Suprapubic skin (tissue), 4 donors: ENCODE measurements at regions not wholly inside any gene's neighbourhood (a gene's known extent, or its start where the extent isn't known, plus 50 kb on each side); places are given as distances from the start of the nearest gene placed in this dataset.

Experiments
- EP300 ChIP-seq: sonication (generic); formaldehyde crosslinking; IDR thresholded peaks from one replicate; pipeline ENCODE4 v1.6.1; 2017; ENCODE audit warnings: antibody characterized with exemption
- POLR2AphosphoS5 ChIP-seq, 3 donors: sonication (generic); formaldehyde crosslinking; IDR thresholded peaks; one replicate each; pipeline ENCODE4 v1.6.1; 2017; ENCODE audit warnings: antibody characterized with exemption in 3 of 3
- TF ChIP-seq, protein P1 (sequence below), 2 donors: fragments of 200-600 bp in 1 of 2; fragments of 450-650 bp in 1 of 2; sonication (generic) in 1 of 2; IDR thresholded peaks; one replicate each; pipeline ENCODE4 v1.5.1; 2016 to 2019; ENCODE audit warnings: antibody characterized with exemption in 2 of 2, mild to moderate bottlenecking in 1 of 2, moderate library complexity in 1 of 2

DNA sequence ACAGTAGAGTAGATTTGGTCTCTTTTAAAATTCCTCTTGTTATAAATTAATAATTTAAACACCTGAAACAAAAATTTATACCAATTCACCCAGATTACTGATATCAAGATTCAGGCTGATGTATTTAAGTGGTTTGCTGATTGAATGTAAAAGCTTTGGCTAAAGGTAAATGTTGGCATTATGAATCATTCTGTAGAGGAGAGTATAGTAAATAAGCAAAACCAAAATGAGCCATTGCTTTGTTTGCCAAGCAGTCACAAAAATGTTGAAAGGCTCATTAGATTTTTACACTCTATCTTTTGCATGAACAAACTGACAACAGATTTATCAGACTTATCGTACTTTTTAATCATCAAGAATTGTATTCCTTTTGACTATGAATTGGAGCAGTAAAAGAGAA, 332.6 kb downstream of the FAM170A start:
- TF ChIP-seq, protein P1, sequence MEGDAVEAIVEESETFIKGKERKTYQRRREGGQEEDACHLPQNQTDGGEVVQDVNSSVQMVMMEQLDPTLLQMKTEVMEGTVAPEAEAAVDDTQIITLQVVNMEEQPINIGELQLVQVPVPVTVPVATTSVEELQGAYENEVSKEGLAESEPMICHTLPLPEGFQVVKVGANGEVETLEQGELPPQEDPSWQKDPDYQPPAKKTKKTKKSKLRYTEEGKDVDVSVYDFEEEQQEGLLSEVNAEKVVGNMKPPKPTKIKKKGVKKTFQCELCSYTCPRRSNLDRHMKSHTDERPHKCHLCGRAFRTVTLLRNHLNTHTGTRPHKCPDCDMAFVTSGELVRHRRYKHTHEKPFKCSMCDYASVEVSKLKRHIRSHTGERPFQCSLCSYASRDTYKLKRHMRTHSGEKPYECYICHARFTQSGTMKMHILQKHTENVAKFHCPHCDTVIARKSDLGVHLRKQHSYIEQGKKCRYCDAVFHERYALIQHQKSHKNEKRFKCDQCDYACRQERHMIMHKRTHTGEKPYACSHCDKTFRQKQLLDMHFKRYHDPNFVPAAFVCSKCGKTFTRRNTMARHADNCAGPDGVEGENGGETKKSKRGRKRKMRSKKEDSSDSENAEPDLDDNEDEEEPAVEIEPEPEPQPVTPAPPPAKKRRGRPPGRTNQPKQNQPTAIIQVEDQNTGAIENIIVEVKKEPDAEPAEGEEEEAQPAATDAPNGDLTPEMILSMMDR (IDR thresholded peaks at IDR 0.05): no peak
- TF ChIP-seq EP300 (no peak), POLR2AphosphoS5 (IDR thresholded peaks at IDR 0.05) (no peak)
